ENCODE measurements at regions not wholly inside any gene's neighbourhood (a gene's known extent, or its start where the extent isn't known, plus 50 kb on each side); places are given as distances from the start of the nearest gene placed in this dataset.
"Not testable (repeated sequence)": the region's sequence is repeated elsewhere in the genome, so short reads cannot be mapped to it uniquely, and the experiment has no call there.

DNA sequence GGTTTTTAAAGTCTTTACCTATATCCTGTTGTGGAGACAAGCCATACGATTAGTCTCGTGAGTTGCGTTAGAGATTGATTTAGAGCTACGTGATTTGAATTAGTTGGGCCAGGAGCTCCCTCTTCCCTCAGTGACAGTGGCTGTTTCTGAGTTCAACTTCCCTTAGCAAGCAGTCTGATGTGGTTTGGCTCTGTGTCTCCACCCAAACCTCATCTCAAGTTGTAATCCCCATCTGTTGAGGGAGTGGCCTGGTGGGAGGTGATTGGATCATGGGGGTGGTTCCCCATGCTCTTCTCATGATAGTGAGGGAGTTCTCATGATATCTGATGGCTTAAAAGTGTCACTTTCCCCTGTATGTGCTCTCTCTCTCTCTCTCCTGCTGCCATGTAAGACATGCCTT lies 192.9 kb upstream of the PTGFR start:
- DNase-seq (ENCODE audit: low spot score): no peak

DNA sequence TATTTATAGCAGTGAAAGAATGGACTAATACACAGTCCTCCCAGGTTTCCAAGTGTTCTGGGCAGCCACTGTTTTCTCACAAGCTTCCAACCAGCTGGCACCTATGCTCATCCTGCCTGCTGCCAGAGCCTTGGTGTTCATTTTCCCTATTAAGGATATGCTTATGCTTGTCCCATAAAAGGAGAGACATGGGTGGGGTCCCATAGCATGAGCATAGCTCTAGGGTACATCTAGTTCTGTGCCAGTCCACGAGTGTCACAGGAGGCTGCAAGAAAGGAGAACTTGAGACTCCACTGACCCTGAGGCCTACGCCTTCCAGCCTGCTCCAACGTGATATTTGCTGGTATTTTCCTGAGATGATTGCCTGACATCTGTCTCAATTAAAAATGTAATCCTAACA lies 192.4 kb upstream of the PTGFR start:
- no peak for DNase-seq (ENCODE audit: low spot score)

DNA sequence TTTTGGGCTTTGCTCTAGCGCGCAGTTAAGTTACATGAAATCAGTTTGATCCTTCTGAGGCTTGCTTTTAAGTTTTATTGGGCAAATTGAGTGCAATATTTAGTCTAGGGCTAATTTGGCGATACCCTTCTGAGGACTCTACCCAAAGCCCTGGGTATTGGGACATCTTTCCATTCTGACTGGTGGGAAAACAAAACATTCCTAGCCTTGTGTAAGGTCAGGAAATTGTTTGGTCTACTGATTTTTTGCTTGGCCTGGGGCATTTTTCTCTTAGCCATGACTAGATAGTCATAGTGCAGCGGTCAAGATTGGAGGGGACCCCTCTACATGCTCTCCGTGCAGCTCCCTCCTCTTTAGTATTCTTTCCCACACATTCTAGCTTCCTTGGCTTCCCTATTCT lies 189.6 kb upstream of the PTGFR start:
- no peak for DNase-seq (ENCODE audit: low spot score)

DNA sequence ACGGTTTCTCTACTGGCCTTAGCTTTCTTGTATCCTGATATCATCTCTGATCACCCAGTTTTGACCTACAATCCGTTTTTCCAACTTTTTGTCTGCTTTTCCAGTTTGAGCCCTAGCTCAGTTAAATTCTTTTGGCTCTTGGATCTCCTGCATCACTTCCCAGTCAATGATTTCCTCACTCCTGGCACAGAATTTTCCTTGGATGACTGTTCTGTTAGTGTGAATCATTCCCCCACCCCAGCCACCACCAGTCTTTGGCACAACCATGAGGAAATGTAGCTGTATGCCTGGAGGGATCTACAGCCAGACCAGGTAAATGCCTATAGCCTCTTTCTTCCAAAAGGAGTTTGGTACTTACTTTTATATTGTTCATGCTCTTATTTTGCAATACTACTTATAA lies 187.2 kb upstream of the PTGFR start:
- DNase-seq (ENCODE audit: low spot score): peak; percentile 4

DNA sequence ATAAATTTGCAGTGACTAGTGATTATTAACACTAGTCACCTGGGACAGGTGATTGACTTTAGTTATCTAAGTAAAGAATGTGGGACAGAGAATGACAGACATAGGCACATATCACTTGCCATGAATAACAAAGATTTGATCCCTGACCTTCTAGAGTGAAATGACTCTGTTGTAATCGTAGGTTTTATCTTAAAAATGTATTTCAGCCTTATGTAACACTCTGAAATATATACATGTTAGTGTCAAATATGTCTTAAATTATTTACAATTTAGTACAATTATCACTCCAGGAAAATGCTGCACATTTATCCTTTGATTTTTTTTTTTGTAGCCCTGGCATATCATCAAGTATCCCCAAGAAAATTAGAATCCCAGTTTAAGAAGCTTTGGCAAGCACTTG lies 186.4 kb upstream of the PTGFR start:
- DNase-seq (ENCODE audit: low spot score): no peak

DNA sequence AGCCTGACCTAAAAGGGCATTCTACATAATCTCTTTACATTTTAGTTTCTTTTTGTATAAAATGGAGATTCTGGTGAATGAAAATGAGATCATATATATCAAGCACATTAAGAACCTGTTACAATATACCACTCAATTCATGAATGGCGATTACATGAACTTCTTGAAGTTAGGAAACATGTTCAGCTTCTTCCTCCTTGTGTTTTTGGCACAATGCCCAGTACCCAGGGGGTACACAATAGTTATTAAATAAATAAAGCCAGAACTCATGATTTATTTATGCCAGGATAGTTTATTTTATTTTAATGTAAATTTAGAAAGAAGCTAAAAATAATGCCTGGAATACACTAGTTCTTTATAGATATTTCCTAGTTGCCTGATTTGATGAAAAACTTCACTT lies 186.0 kb upstream of the PTGFR start:
- DNase-seq (ENCODE audit: low spot score): no peak

DNA sequence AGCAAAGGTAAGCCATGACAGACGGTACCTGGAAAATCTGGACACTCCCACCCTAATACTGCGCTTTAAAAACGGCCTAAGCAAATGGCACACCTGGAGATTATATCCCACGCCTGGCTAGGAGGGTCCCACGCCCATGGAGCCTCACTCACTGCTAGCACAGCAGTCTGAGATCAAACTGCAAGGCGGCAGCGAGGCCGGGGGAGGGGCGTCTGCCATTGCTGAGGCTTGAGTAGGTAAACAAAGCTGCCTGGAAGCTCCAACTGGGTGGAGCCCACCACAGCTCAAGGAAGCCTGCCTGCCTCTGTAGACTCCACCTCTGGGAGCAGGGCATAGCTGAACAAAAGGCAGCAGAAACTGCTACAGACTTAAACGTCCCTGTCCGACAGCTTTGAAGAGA lies 180.5 kb upstream of the PTGFR start:
- DNase-seq (ENCODE audit: low spot score): not testable (repeated sequence)

DNA sequence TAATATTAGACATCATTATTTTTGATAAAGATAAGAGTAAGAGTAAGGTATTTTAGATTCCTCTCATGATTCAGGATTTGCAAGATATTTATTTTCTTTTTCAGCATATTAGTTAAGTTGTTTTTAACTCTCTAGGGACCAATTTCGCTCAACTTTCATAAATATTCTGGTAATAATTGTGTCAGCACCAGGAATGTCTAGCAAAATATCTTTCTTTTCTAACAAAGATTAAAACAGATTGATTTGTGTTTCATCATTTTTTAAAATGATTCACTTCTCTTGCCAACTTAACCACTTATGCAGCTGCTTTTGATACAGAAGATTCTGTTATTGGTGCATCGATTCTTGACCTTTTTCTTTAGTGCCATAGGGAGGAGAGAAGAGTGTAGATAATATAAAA lies 172.8 kb upstream of the PTGFR start:
- no peak for DNase-seq (ENCODE audit: low spot score)

DNA sequence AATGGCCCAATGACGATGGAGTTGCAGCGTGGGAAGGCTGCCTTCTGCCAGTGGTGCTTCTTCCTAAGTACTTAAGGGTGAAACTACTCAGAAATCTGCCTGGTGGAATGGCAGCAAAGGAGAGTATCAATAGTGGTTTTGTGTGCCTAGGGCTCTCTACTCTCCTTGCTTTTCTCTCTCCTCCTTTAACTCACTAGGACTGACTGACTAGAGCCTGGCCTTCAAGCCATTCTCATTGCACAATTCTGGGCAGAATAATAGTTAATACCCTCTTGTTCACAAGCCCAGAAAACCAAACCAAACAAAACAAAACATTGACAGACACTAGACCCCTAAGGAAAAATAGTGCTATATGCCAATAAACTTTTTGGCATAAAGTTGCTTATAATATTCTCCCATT lies 171.2 kb upstream of the PTGFR start:
- DNase-seq (ENCODE audit: low spot score): no peak

DNA sequence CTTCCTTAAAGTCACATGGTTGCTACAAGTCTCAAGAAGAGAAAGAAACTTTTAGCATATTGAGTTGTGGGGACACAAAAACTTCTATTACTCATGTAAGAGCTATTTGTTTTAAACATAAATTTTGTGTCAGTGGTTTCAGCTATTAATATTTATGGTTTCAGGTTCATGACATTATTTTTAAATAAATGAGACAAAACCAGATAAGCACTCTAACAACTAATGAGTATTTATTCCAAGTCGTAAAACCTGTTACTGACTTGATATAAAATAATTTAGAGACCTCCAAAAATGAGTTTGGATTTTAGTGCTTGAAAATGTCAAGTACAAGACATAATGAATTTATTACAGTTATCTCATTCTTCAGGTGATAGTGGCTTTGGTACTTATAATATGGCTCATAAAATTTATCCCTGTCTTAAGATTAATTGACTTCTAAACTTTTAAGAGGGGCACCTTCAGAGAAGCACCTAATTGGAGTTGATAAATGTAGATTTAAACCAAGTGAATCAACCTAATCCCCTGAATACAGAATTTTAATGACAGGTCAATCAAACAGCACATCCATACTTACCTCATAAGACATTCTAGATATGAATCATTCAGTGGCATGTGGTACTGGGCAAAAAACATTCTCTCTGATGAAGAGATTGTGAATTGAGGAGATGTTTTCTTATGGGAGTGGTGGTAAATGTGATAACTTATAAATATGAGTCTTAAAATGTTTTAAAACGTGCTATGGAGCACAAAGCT lies 167.7 kb upstream of the PTGFR start:
- DNase-seq (ENCODE audit: low spot score): no peak

DNA sequence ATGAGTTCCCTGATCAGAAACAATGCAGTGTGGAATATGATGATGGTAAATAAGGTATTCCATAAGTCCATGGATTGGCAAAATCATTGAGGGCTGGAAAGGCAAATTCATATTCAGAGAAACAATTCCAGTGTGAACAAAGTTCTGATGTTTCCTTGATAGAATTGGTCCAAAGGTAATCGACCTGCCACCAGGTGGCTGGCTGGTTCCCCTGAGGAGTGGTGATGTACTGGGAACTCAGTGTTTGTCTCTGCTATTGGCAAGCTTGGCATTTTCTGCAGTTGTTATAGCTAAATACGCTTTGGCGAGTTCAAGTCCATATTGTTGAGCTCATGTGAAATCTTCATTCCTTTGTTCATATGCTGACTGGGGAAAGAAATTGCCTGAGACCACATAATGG lies 165.5 kb upstream of the PTGFR start:
- no peak for DNase-seq (ENCODE audit: low spot score)

DNA sequence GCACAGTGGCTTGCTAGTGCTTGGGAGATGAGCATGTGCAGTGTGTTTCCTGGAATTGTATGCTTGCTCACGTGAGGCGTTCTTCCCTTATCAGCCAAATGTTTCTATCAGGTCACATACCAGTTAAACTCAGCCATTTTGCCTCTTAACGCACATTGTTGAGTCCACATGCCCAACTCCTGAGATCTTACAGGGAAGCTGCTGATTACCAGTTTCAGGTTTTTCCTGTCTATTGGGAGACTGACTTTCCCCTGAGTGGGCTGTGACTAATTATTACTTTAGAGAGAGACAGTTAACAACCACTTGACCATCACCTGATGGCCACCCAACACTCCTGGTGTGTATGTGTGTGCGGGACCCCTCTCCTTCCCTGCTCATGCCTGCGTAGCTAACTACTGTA lies 161.3 kb upstream of the PTGFR start:
- no peak for DNase-seq (ENCODE audit: low spot score)

DNA sequence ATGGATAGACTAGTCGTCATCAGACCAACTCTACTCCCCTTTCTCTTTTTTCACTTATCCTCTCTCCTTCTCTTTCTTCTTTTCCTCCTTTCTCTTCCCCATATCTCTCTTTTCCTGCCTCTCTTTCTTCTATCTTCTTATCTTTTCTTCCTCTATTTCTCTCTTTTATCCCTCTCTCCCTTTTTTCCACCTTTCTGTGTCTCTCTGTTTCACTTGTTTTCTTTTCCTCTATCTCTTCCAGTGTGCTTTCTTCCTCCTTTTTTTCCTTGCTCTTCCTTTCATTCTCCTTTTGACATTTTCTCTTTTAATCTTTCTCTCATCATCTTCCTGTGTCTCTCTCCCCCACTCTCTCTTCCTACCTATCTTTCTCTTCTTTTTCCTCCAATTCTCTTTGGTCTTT lies 159.0 kb upstream of the PTGFR start:
- DNase-seq (ENCODE audit: low spot score): no peak

DNA sequence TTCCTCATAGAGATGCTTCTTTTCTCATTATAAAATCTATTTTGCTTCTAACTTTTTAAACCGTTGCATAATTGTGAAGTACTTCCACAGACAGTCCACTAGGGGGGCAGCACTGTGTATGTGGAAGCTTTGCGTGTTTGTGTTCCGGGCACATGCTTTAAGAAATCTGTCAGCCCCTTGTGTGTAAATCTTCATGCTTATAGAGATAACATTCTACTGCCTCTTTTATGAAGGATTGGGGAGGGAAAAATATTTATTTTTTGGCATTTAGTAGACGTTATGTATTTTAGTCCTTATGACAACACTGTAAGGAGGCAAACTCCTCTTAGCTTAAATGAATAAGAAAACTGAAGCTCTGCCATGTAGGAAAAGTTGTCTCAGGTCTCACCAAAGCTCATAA lies 157.3 kb upstream of the PTGFR start:
- DNase-seq (ENCODE audit: low spot score): no peak

DNA sequence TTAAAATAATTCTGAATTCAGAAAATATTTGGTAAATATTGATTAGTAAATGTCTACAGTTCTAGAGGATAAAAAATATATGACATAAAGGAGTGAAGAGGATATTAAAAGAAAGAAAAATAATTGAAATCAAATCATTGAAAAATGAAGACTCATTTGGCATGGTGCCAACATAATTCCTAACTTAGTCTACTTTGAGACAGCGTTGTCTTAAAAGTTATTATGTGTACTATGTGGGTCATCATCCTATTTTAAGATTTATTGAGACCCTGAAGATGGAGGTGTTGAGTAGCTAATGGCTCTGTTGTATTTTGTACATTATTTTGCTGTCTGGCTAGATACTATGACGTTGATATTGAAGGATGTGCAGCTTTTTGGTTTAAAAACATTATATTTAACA lies 156.7 kb upstream of the PTGFR start:
- no peak for DNase-seq (ENCODE audit: low spot score)

DNA sequence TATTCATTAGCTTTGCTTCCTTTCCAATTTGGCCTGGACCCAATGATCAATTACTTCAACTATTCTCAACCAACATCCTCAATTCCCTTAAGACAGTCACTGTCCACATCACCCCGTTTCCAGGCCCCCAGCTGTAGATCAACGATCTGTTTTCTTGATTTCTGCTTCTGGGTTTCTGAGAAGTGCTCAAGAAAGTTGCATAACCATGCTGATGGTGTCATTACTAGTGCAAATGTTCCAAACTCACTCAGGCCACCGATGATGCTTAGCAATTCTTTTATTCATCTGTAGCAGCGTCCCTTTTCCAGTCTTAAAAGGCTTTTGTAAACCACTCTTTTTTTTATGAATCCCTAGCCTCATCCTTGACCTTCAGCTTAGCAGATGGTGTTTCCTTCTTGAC lies 155.8 kb upstream of the PTGFR start:
- DNase-seq (ENCODE audit: low spot score): no peak

DNA sequence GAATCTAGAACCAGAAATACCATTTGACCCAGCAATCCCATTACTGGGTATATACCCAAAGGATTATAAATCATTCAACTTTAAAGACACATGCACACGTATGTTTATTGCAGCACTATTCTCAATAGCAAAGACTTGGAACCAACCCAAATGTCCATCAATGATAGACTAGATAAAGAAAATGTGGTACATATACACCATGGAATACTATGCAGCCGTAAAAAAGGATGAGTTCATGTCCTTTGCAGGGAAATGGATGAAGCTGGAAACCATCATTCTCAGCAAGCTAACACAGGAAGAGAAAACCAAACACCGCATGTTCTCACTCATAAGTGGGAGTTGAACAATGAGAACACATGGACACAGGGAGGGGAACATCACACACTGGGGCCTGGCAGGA lies 154.0 kb upstream of the PTGFR start:
- not testable (repeated sequence) for DNase-seq (ENCODE audit: low spot score)

DNA sequence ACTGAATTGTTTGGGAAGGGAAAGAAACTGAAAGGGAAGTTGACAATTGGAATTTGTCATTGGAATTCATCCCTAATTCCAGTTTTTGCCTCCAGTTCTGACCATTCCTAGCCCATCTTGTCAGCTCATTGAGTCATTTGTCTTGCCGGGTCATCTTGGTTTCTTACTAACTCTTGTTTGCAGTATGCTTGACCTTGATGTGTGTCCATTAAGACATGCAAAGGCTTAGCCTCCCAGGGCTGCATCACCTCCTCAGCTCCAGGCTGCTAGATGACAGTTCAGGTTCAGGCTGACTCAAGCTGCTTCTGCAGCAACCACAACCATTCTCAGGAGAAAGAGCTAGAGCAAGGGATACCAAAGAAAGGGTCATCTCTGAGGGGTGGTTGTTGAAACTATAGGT lies 151.3 kb upstream of the PTGFR start:
- no peak for DNase-seq (ENCODE audit: low spot score)

DNA sequence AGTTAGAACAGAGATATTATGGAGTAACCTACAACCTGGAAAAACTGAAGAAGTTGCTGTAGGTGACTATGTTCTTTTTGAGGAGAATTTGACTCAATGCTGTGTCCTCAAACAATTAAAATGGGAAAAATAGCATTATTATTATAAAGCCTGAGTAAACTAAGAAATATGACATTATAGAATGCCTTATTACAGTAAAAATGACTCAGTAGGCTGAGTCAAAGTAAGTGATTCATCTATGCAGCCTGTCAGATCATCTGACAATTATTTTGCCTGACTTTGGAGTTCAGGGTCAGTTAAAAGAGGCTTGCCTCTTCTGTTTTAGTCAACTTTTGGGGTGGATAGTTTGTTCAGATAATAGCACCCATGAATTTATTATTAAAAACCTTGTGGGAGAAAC lies 150.8 kb upstream of the PTGFR start:
- no peak for DNase-seq (ENCODE audit: low spot score)

DNA sequence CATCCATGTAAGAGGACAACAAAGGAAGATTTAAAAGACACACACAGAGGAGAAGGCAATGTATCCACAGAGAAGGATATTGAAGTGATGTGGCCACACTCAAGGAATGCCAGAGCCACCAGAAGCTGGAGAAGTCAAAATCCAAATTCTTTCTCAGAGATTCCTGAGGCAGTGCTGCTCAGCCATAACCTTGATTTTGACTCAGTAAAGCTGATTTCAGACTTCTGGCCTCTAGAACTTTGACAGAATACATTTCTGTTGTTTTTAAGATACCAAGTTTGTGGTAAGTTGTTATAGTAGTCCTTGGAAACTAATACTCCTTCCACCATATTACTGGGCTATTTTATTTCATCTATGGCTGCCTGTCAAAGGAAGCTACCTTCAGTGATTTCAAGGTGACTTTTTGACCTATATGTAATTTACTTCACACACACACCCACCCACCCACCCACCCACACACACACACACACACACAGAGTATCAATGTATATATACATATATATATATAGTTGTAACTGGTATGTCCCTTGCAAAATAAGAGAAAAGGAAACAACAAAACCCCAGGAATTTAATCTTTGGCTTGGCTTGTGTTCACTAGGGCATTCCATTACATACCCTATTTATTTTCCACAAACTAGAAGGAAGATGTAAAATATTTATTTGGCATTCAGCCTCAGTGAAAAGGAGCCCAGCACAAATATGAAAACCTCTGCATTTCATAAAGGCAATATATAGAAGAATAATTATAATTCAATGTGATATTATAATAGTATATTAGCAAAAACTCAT lies 142.1 kb upstream of the PTGFR start:
- DNase-seq (ENCODE audit: low spot score): no peak

DNA sequence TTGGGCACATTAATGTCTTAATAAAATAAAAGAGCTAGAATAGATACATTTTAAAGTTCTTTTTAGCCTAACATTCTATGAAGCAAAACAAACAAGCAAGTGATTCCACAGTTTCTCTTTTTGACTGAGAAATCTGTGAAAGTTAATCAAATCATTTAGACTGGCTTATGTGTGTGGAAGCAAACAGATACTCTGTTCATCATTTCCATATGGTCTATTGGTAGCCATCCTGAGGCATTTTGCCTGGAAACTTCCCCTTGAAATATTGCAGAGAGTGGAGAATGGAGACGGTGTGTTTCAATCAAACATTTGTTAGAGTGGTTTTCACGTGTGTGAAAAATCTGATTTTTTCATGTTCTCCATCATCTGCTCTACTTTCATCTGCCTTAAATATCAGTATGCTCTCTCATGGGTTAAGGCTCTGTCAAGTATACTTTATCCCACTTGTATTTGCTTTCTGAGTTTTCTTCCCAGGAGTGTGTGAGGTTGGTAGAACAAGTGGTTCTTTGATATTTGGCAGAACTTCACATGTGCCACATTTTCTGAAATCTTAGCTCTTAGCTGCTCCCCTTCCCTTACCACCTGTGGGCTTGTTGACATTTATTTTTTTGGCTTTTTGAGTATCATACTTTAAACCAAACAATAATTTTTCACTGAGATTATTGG lies 139.1 kb upstream of the PTGFR start:
- no peak for DNase-seq (ENCODE audit: low spot score)

DNA sequence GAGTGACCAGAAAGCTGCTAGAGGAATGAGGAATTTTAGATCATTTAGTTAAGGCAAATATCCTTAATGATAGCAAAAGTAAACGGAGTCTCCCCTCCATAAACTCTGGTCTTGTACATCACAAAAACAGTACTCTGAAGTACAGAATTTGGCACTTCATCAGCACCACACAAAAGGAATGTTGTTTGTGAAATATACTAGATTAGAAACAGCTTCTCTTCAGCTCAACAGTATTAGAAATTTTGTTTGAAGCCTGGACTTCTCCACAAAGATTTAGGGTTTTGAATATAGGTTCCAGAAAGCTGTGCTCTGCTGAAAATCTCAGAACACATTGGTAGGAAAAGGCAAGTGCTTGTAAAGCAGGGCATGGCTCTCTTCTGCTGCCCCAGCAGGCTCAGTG lies 135.1 kb upstream of the PTGFR start:
- no peak for DNase-seq (ENCODE audit: low spot score)

DNA sequence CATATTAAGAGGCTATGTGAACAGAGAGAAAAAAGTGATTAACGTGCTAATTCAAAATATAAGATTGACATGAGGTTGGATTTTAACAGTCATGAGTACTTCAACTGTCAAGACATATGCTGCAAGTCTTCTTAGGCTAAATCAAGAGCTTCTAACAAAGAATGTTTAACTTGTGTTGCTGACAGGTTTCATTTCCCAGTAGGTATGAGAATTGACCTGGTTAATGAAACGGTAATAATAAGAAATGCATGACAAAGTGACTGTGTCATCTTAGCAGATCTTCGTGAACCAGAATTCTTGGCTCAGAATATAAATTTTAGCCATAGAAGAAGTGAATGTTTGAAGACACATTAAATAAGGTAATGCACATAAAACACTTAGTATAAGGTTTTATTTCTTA lies 132.6 kb upstream of the PTGFR start:
- DNase-seq (ENCODE audit: low spot score): no peak

Measured in pons (tissue), 1 donor.